WERI-Rb-1 (cell line): ENCODE measurements at regions not wholly inside any gene's neighbourhood (a gene's known extent, or its start where the extent isn't known, plus 50 kb on each side); places are given as distances from the start of the nearest gene placed in this dataset.

ENCODE experiments used
- DNase-seq: peaks from one replicate; pipeline ENCODE4 v3.0.0-alpha.2; 2020
- H3K27ac ChIP-seq: fragments of 250-450 bp; sonication (Bioruptor Pico); 2 replicates; pipeline ENCODE4 v1.5.1; 2020; ENCODE audit warnings: mild to moderate bottlenecking, moderate library complexity
- H3K27me3 ChIP-seq: fragments of 250-450 bp; sonication (Bioruptor Pico); 2 replicates; pipeline ENCODE4 v1.5.1; 2021; ENCODE audit warnings: mild to moderate bottlenecking, low read depth, moderate library complexity; ENCODE audit not compliant: insufficient read depth, severe bottlenecking
- H3K36me3 ChIP-seq: fragments of 250-450 bp; sonication (Bioruptor Pico); 2 replicates; pipeline ENCODE4 v1.5.1; 2020; ENCODE audit warnings: mild to moderate bottlenecking, moderate library complexity
- H3K4me3 ChIP-seq: 2 replicates; pipeline ENCODE4 v1.5.1; 2011; ENCODE audit warnings: low read depth, mild to moderate bottlenecking, control low read depth, low read length
- H3K9me3 ChIP-seq: fragments of 250-450 bp; sonication (Bioruptor Pico); 2 replicates; pipeline ENCODE4 v1.5.1; 2021; ENCODE audit warnings: mild to moderate bottlenecking, moderate library complexity; ENCODE audit not compliant: severe bottlenecking
- TF ChIP-seq, protein P1 (sequence below): IDR thresholded peaks from 2 replicates; pipeline ENCODE4 v1.5.1; 2011; ENCODE audit warnings: low read depth, mild to moderate bottlenecking, control low read depth, inconsistent platforms, low read length

DNA sequence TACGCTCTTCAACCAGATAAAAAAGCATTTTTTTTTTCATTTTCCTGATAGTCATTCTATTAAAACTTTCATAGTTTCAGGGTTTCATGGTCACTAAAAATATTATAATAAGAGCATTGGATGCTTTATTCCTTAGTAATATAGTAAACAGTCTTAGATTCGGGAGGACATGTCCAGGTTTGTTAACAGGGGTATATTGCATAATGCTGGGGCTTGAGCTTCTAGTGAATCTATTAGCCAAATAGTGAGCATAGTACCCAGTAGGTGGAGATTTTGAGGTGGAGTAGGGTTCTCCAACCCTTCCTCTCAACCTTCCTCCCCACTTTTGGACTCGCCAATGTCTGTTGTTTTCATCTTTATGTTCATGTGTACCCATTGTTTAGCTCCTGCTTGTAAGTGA, 277.4 kb upstream of the RGS6 start:
- no peaks in the 10 kb centered on the region for H3K9me3 ChIP-seq
- DNase-seq: no peak
- TF ChIP-seq, protein P1, sequence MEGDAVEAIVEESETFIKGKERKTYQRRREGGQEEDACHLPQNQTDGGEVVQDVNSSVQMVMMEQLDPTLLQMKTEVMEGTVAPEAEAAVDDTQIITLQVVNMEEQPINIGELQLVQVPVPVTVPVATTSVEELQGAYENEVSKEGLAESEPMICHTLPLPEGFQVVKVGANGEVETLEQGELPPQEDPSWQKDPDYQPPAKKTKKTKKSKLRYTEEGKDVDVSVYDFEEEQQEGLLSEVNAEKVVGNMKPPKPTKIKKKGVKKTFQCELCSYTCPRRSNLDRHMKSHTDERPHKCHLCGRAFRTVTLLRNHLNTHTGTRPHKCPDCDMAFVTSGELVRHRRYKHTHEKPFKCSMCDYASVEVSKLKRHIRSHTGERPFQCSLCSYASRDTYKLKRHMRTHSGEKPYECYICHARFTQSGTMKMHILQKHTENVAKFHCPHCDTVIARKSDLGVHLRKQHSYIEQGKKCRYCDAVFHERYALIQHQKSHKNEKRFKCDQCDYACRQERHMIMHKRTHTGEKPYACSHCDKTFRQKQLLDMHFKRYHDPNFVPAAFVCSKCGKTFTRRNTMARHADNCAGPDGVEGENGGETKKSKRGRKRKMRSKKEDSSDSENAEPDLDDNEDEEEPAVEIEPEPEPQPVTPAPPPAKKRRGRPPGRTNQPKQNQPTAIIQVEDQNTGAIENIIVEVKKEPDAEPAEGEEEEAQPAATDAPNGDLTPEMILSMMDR: no peak
- no peak overlapping the region for H3K4me3 ChIP-seq
- H3K27ac ChIP-seq: no peak overlapping the region
- H3K27me3 ChIP-seq: no peaks in the 10 kb centered on the region
- H3K36me3 ChIP-seq: peaks cover 4% of the 10 kb centered on the region; the same call in 1 of the 2 replicates

DNA sequence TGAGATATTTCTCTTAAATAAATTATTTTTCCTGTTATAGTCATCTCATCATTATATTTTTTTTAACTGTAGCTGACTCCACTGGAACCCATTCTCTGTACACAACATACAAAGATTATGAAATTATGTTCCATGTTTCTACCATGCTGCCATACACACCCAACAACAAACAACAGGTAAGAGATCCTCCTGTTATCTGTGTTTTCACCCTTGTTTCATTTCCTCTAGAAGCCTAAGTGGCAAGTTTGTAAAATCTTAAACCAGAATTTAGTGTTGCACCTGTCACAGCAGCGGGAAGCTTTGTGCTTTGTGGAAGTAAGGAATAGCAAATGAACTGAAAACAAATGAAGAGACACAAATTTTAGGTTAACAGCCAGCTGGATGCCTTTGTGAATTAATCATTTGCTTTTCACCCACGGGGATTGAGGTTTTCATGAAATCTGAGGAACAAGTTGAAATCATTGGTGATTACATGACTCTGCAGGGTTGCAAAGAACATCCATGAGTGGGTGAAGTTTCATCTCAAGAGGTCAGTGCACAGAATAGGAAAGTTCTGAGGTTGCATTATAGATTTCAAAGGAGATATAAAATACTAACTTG, 273.9 kb upstream of the RGS6 start:
- Histone ChIP-seq H3K9me3 (no peaks in the 10 kb centered on the region), H3K36me3 (no peaks in the 10 kb centered on the region; the same call in none of the 2 replicates), H3K4me3 (no peak overlapping the region), H3K27me3 (no peaks in the 10 kb centered on the region), H3K27ac (no peak overlapping the region)
- DNase-seq: no peak
- TF ChIP-seq, protein P1: no peak

DNA sequence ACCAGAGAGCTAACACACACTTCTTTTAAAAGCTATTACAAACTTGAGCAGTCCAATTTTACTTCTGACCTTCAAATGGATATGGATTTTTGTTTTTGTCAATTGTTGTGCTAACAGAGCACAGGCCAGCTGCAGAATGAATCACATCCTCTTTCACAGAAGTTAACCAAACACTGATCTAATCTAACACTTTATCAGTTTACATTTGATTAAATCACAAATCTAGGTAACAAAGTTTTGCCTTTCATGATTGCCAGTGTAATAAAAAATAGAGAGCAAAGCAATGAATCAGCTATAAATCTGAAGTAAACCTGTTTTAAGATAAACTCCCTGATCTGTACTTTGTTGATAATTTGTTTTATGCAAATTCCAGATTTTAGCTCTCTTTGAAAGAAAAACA, 273.1 kb upstream of the RGS6 start:
- H3K36me3 ChIP-seq: no peaks in the 10 kb centered on the region; the same call in none of the 2 replicates
- no peak overlapping the region for H3K27ac ChIP-seq
- no peaks in the 10 kb centered on the region for H3K9me3 ChIP-seq
- no peak overlapping the region for H3K4me3 ChIP-seq
- no peak for DNase-seq
- TF ChIP-seq, protein P1: no peak
- no peaks in the 10 kb centered on the region for H3K27me3 ChIP-seq

DNA sequence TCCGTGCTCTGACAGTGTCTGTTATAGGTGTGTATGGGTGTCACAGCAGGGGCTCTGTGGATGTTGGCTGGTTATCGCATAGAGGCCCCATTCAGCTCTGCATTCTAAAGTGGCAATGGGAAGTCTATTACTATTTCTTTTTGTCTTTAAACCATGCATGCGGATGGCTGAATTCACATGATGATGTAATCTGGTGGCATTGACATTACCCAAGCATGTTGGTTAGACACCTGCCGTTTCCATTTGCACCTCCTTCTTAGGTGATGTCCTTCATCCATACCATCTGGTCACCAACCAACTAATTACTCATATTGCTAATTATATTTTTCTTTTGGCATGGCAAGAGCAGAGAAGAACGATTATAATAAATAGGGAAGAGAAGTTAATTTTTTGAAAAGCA, 270.8 kb upstream of the RGS6 start:
- Histone ChIP-seq H3K27ac (no peak overlapping the region), H3K36me3 (no peaks in the 10 kb centered on the region; the same call in none of the 2 replicates), H3K27me3 (no peaks in the 10 kb centered on the region), H3K4me3 (no peak overlapping the region), H3K9me3 (no peaks in the 10 kb centered on the region)
- no peak for DNase-seq
- TF ChIP-seq, protein P1: no peak

- Histone ChIP-seq H3K9me3 (no peaks in the 10 kb centered on the region), H3K27ac (no peak overlapping the region), H3K27me3 (no peaks in the 10 kb centered on the region), H3K4me3 (no peak overlapping the region), H3K36me3 (no peaks in the 10 kb centered on the region; the same call in none of the 2 replicates)
- TF ChIP-seq, protein P1: no peak
- no peak for DNase-seq
Measured at GRCh38 chr14:71662291-71662790, 269.9 kb upstream of the RGS6 start.

DNA sequence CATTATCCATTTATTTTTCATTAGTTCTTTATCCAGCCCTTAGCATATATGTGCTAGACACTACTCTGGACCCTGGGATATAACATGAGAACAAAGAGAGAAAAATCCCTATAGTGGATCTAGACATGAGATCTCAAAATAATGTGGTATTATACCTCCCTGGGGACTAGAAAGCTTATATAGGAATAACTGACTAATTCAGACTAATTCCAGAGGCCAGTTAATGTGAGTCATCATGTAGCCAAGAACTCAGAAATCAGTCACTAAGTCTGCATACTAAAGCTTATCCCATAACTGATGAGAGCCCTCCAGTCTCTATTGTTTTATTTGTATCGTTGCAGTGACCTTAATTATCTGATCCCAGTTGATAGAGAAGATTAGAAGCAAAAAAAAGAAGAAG, 267.1 kb upstream of the RGS6 start:
- DNase-seq: no peak
- H3K36me3 ChIP-seq: no peaks in the 10 kb centered on the region; the same call in none of the 2 replicates
- no peak overlapping the region for H3K27ac ChIP-seq
- no peaks in the 10 kb centered on the region for H3K27me3 ChIP-seq
- H3K4me3 ChIP-seq: no peak overlapping the region
- no peaks in the 10 kb centered on the region for H3K9me3 ChIP-seq
- TF ChIP-seq, protein P1: no peak
